ENCODE measurements at regions not wholly inside any gene's neighbourhood (a gene's known extent, or its start where the extent isn't known, plus 50 kb on each side); places are given as distances from the start of the nearest gene placed in this dataset.
"Not testable (repeated sequence)": the region's sequence is repeated elsewhere in the genome, so short reads cannot be mapped to it uniquely, and the experiment has no call there.

DNA sequence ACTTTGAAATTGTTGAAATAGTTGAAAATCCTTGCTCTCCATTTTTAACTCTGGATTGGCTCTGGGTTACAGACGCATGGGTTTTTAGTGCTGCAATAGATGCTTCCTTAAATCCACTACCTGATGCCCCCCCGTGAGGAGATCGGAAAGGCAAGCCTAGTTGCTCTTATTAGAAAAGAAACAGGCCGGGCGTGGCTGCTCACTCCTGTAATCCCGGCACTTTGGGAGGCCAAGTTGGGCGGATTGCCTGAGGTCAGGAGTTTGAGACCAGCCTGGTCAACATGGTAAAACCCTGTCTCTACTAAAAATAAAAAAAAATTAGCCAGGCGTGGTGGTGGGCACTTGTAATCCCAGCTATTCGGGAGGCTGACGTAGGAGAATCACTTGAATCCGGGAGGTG, 202.0 kb upstream of the FOXK1 start:
- TF ChIP-seq ZNF70, ESRRG, ZNF8, ZFP30 (CRISPR knock-in tag; IDR thresholded peaks at IDR 0.05): not testable (repeated sequence)
- TF ChIP-seq, protein P1, sequence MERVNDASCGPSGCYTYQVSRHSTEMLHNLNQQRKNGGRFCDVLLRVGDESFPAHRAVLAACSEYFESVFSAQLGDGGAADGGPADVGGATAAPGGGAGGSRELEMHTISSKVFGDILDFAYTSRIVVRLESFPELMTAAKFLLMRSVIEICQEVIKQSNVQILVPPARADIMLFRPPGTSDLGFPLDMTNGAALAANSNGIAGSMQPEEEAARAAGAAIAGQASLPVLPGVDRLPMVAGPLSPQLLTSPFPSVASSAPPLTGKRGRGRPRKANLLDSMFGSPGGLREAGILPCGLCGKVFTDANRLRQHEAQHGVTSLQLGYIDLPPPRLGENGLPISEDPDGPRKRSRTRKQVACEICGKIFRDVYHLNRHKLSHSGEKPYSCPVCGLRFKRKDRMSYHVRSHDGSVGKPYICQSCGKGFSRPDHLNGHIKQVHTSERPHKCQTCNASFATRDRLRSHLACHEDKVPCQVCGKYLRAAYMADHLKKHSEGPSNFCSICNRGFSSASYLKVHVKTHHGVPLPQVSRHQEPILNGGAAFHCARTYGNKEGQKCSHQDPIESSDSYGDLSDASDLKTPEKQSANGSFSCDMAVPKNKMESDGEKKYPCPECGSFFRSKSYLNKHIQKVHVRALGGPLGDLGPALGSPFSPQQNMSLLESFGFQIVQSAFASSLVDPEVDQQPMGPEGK (CRISPR knock-in tag; IDR thresholded peaks at IDR 0.05; ENCODE audit: borderline replicate concordance), result not testable (repeated sequence)
- TF ChIP-seq, protein P2, sequence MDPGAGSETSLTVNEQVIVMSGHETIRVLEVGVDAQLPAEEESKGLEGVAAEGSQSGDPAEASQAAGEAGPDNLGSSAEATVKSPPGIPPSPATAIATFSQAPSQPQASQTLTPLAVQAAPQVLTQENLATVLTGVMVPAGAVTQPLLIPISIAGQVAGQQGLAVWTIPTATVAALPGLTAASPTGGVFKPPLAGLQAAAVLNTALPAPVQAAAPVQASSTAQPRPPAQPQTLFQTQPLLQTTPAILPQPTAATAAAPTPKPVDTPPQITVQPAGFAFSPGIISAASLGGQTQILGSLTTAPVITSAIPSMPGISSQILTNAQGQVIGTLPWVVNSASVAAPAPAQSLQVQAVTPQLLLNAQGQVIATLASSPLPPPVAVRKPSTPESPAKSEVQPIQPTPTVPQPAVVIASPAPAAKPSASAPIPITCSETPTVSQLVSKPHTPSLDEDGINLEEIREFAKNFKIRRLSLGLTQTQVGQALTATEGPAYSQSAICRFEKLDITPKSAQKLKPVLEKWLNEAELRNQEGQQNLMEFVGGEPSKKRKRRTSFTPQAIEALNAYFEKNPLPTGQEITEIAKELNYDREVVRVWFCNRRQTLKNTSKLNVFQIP (CRISPR knock-in tag; IDR thresholded peaks at IDR 0.05; ENCODE audit: borderline replicate concordance, low read depth), result not testable (repeated sequence)
- TF ChIP-seq, protein P3, sequence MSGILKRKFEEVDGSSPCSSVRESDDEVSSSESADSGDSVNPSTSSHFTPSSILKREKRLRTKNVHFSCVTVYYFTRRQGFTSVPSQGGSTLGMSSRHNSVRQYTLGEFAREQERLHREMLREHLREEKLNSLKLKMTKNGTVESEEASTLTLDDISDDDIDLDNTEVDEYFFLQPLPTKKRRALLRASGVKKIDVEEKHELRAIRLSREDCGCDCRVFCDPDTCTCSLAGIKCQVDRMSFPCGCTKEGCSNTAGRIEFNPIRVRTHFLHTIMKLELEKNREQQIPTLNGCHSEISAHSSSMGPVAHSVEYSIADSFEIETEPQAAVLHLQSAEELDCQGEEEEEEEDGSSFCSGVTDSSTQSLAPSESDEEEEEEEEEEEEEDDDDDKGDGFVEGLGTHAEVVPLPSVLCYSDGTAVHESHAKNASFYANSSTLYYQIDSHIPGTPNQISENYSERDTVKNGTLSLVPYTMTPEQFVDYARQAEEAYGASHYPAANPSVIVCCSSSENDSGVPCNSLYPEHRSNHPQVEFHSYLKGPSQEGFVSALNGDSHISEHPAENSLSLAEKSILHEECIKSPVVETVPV (CRISPR knock-in tag; IDR thresholded peaks at IDR 0.05), result not testable (repeated sequence)
- TF ChIP-seq, protein P4, sequence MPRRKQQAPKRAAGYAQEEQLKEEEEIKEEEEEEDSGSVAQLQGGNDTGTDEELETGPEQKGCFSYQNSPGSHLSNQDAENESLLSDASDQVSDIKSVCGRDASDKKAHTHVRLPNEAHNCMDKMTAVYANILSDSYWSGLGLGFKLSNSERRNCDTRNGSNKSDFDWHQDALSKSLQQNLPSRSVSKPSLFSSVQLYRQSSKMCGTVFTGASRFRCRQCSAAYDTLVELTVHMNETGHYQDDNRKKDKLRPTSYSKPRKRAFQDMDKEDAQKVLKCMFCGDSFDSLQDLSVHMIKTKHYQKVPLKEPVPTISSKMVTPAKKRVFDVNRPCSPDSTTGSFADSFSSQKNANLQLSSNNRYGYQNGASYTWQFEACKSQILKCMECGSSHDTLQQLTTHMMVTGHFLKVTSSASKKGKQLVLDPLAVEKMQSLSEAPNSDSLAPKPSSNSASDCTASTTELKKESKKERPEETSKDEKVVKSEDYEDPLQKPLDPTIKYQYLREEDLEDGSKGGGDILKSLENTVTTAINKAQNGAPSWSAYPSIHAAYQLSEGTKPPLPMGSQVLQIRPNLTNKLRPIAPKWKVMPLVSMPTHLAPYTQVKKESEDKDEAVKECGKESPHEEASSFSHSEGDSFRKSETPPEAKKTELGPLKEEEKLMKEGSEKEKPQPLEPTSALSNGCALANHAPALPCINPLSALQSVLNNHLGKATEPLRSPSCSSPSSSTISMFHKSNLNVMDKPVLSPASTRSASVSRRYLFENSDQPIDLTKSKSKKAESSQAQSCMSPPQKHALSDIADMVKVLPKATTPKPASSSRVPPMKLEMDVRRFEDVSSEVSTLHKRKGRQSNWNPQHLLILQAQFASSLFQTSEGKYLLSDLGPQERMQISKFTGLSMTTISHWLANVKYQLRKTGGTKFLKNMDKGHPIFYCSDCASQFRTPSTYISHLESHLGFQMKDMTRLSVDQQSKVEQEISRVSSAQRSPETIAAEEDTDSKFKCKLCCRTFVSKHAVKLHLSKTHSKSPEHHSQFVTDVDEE (CRISPR knock-in tag; IDR thresholded peaks at IDR 0.05), result not testable (repeated sequence)
